WTC11 (cell line): ENCODE measurements at regions not wholly inside any gene's neighbourhood (a gene's known extent, or its start where the extent isn't known, plus 50 kb on each side); places are given as distances from the start of the nearest gene placed in this dataset.

Experiments
- ATAC-seq: fragments of 200-7000 bp; cut with Tn5 transposase; 2 replicates; pipeline ENCODE4 v1.10.0; 2021; ENCODE audit warnings: mild to moderate bottlenecking, moderate library complexity
- CTCF ChIA-PET: fragments of 300-600 bp; sonication (Branson Sonifier 250); formaldehyde crosslinking; loops from one replicate; lab custom pipeline; 2021; ENCODE audit warnings: antibody characterized with exemption; lab: Charles Lee
- POLR2A ChIA-PET: fragments of 350-600 bp; sonication (Branson Sonifier 250); formaldehyde crosslinking; loops from one replicate; lab custom pipeline; 2021; ENCODE audit warnings: antibody characterized with exemption; lab: Charles Lee
- DNase-seq: peaks from one replicate; pipeline ENCODE4 v3.0.0; 2021; ENCODE audit warnings: low spot score
- H3K27ac Mint-ChIP-seq: 2 replicates; pipeline ENCODE4 v1.8.0; 2021; ENCODE audit warnings: mixed read lengths
- H3K27me3 Mint-ChIP-seq: 2 replicates; pipeline ENCODE4 v1.8.0; 2021; ENCODE audit warnings: low read depth, mild to moderate bottlenecking, moderate library complexity, mixed read lengths
- H3K36me3 Mint-ChIP-seq: 2 replicates; pipeline ENCODE4 v1.8.0; 2021; ENCODE audit warnings: mixed read lengths
- H3K4me1 Mint-ChIP-seq: 2 replicates; pipeline ENCODE4 v1.8.0; 2022; ENCODE audit warnings: mixed read lengths
- H3K4me3 Mint-ChIP-seq: 2 replicates; pipeline ENCODE4 v1.8.0; 2021; ENCODE audit warnings: mild to moderate bottlenecking, moderate library complexity, mixed read lengths
- H3K9me3 Mint-ChIP-seq: 2 replicates; pipeline ENCODE4 v1.8.0; 2021; ENCODE audit warnings: mixed read lengths
- EMX1 ChIP-seq: fragments of 250-450 bp; sonication (Bioruptor Pico); IDR thresholded peaks from 2 replicates; pipeline ENCODE4 v1.8.0; 2021; ENCODE audit warnings: mild to moderate bottlenecking
- GTF2I ChIP-seq: fragments of 250-450 bp; sonication (Bioruptor Pico); conservative IDR thresholded peaks from 2 replicates; pipeline ENCODE4 v1.4.0; 2021; ENCODE audit warnings: mild to moderate bottlenecking
- HMGA2 ChIP-seq: fragments of 250-450 bp; sonication (Bioruptor Pico); IDR thresholded peaks from 2 replicates; pipeline ENCODE4 v1.4.0; 2021; ENCODE audit warnings: mild to moderate bottlenecking, moderate library complexity
- JUN ChIP-seq: sonication (generic); formaldehyde crosslinking; IDR thresholded peaks from 2 replicates; pipeline ENCODE4 v1.8.0; 2023; ENCODE audit warnings: mild to moderate bottlenecking, missing genetic modification reagents
- KAT7 ChIP-seq: sonication (generic); formaldehyde crosslinking; IDR thresholded peaks from 2 replicates; pipeline ENCODE4 v1.8.1; 2023; ENCODE audit warnings: missing genetic modification reagents, mild to moderate bottlenecking, borderline replicate concordance
- MXD4 ChIP-seq: fragments of 250-450 bp; sonication (Bioruptor Pico); IDR thresholded peaks from 2 replicates; pipeline ENCODE4 v1.8.0; 2021; ENCODE audit warnings: mild to moderate bottlenecking, moderate library complexity, borderline replicate concordance
- NR2C2 ChIP-seq: sonication (generic); formaldehyde crosslinking; IDR thresholded peaks from 2 replicates; pipeline ENCODE4 v1.8.0; 2022; ENCODE audit warnings: mild to moderate bottlenecking, missing genetic modification reagents
- SMAD3 ChIP-seq: sonication (generic); formaldehyde crosslinking; IDR thresholded peaks from 2 replicates; pipeline ENCODE4 v1.8.0; 2022; ENCODE audit warnings: missing genetic modification reagents, mild to moderate bottlenecking, borderline replicate concordance
- SP1 ChIP-seq: sonication (generic); formaldehyde crosslinking; conservative IDR thresholded peaks from 2 replicates; pipeline ENCODE4 v1.8.1; 2022; ENCODE audit warnings: missing genetic modification reagents
- TCF7 ChIP-seq: sonication (generic); formaldehyde crosslinking; IDR thresholded peaks from 2 replicates; pipeline ENCODE4 v1.8.0; 2022; ENCODE audit warnings: mild to moderate bottlenecking, low read depth, missing genetic modification reagents, moderate library complexity
- ZNF121 ChIP-seq: sonication (generic); formaldehyde crosslinking; IDR thresholded peaks from 2 replicates; pipeline ENCODE4 v1.8.0; 2023; ENCODE audit warnings: missing genetic modification reagents
- ZNF138 ChIP-seq: sonication (generic); formaldehyde crosslinking; conservative IDR thresholded peaks from 2 replicates; pipeline ENCODE4 v1.8.1; 2022; ENCODE audit warnings: mild to moderate bottlenecking, moderate library complexity, missing genetic modification reagents
- ZNF219 ChIP-seq: sonication (generic); formaldehyde crosslinking; IDR thresholded peaks from 2 replicates; pipeline ENCODE4 v1.8.0; 2023; ENCODE audit warnings: missing genetic modification reagents, mild to moderate bottlenecking, borderline replicate concordance
- ZNF232 ChIP-seq: sonication (generic); formaldehyde crosslinking; IDR thresholded peaks from 2 replicates; pipeline ENCODE4 v1.8.0; 2022; ENCODE audit warnings: mild to moderate bottlenecking, missing genetic modification reagents
- ZNF671 ChIP-seq: fragments of 250-450 bp; sonication (Bioruptor Pico); IDR thresholded peaks from 2 replicates; pipeline ENCODE4 v1.8.0; 2021; ENCODE audit warnings: mild to moderate bottlenecking
- TF ChIP-seq, protein P1 (sequence below): fragments of 250-450 bp; sonication (Bioruptor Pico); IDR thresholded peaks from 2 replicates; pipeline ENCODE4 v1.9.0; 2021; ENCODE audit warnings: moderate library complexity, mild to moderate bottlenecking, inconsistent platforms, borderline replicate concordance
- TF ChIP-seq, protein P2 (sequence below): sonication (generic); formaldehyde crosslinking; IDR thresholded peaks from 2 replicates; pipeline ENCODE4 v1.8.0; 2022; ENCODE audit warnings: mild to moderate bottlenecking, missing genetic modification reagents
- TF ChIP-seq, protein P3 (sequence below): sonication (generic); formaldehyde crosslinking; IDR thresholded peaks from 2 replicates; pipeline ENCODE4 v1.8.1; 2023; ENCODE audit warnings: mild to moderate bottlenecking, missing genetic modification reagents, moderate library complexity
- TF ChIP-seq, protein P4 (sequence below): sonication (generic); formaldehyde crosslinking; IDR thresholded peaks from 2 replicates; pipeline ENCODE4 v1.8.0; 2022; ENCODE audit warnings: missing genetic modification reagents
- TF ChIP-seq, protein P5 (sequence below): fragments of 250-450 bp; sonication (Bioruptor Pico); IDR thresholded peaks from 2 replicates; pipeline ENCODE4 v1.8.0; 2021; ENCODE audit warnings: mild to moderate bottlenecking

DNA sequence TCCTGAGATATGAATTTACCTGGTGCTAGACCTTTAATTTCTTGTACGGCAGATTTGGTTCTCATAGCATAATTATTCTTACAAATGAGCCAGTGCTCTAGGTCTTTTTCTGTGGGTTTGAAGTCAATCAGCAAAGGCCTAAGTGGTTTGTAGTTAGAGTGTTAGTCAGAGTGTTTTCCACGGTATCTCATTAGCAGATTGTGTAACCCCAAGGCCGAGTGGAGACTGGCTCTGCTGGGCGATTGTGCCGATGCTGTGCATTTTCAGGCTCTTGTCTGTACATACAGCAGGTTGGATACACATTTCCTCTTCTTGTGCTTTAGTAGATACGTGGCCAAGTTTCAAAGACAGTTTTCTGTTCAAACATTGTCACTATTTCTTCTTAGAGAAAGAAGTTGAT lies 78.6 kb upstream of the CA10 start:
- ATAC-seq (no peak), DNase-seq (no peak)
- TF ChIP-seq MXD4 (CRISPR knock-in tag) (no peak), ZNF232 (CRISPR knock-in tag) (no peak), ZNF219 (no peak)
- no peak overlapping the region for H3K27ac Mint-ChIP-seq
- H3K27me3 Mint-ChIP-seq: peaks cover 11% of the 10 kb centered on the region
- ChIA-PET POLR2A (no interaction called here), CTCF (no interaction called here)
- peaks cover 77% of the 10 kb centered on the region for H3K9me3 Mint-ChIP-seq
- 0 out of 2 replicates have a peak, but pooled peaks cover 3% of the 10 kb centered on the region for H3K4me1 Mint-ChIP-seq
- H3K4me3 Mint-ChIP-seq: no peak overlapping the region
- peaks cover 46% of the 10 kb centered on the region for H3K36me3 Mint-ChIP-seq

DNA sequence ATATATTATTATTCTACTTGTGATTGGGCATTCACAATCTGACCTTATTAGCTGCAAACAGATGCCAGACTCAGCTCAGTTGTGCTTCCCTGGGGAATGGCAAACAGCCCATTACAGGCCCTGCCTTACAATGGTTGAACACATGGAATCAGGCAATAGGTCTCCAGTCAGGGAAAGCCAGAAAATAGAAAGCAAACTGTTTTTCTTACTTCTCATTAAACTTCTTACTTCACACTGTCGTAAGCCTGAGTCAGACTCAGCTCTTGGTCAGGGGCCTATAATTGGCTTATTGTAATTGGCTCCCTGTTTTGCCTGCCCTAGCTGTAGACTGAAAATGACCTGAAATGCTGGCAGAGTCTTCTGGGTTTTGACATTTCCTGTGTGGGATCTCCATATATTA lies 77.0 kb upstream of the CA10 start:
- no peak for TF ChIP-seq ZNF232 (CRISPR knock-in tag)
- H3K4me1 Mint-ChIP-seq: 0 out of 2 replicates have a peak, but pooled peaks cover 3% of the 10 kb centered on the region
- H3K36me3 Mint-ChIP-seq: peaks cover 50% of the 10 kb centered on the region
- ChIA-PET POLR2A (no interaction called here), CTCF (no interaction called here)
- DNase-seq (no peak), ATAC-seq (no peak)
- H3K4me3 Mint-ChIP-seq: no peak overlapping the region
- H3K27ac Mint-ChIP-seq: no peak overlapping the region
- H3K27me3 Mint-ChIP-seq: peaks cover 11% of the 10 kb centered on the region
- H3K9me3 Mint-ChIP-seq: peaks cover 85% of the 10 kb centered on the region

DNA sequence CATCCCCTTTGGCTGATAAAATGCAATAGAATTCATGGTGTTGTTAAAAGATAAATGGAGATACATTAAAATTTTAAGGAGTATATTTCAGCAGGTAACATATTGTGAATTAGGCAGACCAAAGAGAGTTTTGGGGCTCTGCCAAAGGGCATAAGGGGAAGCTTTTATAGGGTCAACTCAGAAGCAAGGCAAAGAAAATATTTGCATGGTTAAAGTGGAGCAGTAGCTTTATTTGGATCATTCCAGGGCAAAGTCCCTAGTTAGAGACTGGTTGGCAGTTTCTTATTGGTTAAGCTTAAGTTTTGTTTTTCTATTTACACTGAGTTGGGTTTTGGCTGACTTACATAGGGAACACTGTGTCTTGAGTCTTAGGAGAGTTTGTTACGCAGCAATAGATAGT lies 75.1 kb upstream of the CA10 start:
- Mint-ChIP-seq H3K27me3 (peaks cover 11% of the 10 kb centered on the region), H3K9me3 (peaks cover 78% of the 10 kb centered on the region), H3K36me3 (peaks cover 42% of the 10 kb centered on the region), H3K4me3 (no peak overlapping the region), H3K4me1 (0 out of 2 replicates have a peak, but pooled peaks cover 3% of the 10 kb centered on the region), H3K27ac (no peak overlapping the region)
- CTCF ChIA-PET: no interaction called here
- no peak for DNase-seq
- ATAC-seq: no peak
- POLR2A ChIA-PET: no interaction called here
- no peak for TF ChIP-seq SMAD3

DNA sequence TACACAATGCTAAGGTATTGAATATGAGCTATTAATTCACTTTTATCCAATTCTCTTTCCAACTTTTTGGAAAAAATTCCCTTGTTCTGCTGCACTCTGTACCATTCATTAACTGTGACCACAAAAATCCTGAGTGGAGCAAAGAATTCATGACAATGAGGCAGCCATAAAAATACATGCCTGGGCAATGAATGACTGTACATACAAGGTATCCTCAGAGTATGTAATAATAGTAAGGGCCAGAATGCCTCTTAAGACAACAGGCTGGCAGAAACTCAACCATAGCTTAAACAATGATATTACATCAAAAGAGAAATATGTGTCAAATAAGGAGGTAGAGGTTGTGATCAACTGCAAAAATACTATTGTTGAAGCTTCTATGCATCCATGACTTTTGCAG lies 74.7 kb upstream of the CA10 start:
- ATAC-seq (no peak), DNase-seq (no peak)
- Mint-ChIP-seq H3K4me1 (0 out of 2 replicates have a peak, but pooled peaks cover 3% of the 10 kb centered on the region), H3K4me3 (no peak overlapping the region), H3K27ac (no peak overlapping the region), H3K36me3 (peaks cover 41% of the 10 kb centered on the region), H3K27me3 (peaks cover 11% of the 10 kb centered on the region), H3K9me3 (peaks cover 78% of the 10 kb centered on the region)
- ChIA-PET POLR2A (no interaction called here), CTCF (no interaction called here)
- no peak for TF ChIP-seq ZNF671

DNA sequence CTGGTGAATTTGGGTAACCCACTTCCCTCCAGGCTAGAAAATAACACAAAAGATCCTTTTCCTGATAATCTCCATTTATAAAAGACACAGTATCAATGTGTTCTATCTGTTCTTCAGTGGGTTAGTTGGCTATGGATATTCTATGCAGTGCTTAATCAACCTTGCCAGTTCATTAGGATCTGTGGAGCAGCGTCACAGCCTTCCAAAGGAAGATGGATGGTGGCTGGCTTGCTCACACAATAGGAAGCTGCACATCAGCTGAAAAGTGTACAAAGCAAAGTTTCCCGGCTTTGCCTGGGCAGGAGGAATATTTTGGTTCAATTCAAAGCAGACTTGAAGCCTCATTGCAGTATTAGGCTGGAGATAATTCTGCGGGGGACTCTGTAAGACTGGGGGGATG lies 70.3 kb upstream of the CA10 start:
- CTCF ChIA-PET: no interaction called here
- POLR2A ChIA-PET: no interaction called here
- H3K4me1 Mint-ChIP-seq: no peaks in the 10 kb centered on the region
- DNase-seq (no peak), ATAC-seq (no peak)
- no peak overlapping the region for H3K4me3 Mint-ChIP-seq
- peaks cover 42% of the 10 kb centered on the region for H3K36me3 Mint-ChIP-seq
- TF ChIP-seq ZNF138 (CRISPR knock-in tag): no peak
- TF ChIP-seq SMAD3: no peak
- no peak for TF ChIP-seq JUN (CRISPR knock-in tag)
- TF ChIP-seq, protein P1, sequence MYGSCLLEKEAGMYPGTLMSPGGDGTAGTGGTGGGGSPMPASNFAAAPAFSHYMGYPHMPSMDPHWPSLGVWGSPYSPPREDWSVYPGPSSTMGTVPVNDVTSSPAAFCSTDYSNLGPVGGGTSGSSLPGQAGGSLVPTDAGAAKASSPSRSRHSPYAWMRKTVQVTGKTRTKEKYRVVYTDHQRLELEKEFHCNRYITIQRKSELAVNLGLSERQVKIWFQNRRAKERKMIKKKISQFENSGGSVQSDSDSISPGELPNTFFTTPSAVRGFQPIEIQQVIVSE: no peak
- TF ChIP-seq SP1 (CRISPR knock-in tag): no peak
- TF ChIP-seq, protein P2, sequence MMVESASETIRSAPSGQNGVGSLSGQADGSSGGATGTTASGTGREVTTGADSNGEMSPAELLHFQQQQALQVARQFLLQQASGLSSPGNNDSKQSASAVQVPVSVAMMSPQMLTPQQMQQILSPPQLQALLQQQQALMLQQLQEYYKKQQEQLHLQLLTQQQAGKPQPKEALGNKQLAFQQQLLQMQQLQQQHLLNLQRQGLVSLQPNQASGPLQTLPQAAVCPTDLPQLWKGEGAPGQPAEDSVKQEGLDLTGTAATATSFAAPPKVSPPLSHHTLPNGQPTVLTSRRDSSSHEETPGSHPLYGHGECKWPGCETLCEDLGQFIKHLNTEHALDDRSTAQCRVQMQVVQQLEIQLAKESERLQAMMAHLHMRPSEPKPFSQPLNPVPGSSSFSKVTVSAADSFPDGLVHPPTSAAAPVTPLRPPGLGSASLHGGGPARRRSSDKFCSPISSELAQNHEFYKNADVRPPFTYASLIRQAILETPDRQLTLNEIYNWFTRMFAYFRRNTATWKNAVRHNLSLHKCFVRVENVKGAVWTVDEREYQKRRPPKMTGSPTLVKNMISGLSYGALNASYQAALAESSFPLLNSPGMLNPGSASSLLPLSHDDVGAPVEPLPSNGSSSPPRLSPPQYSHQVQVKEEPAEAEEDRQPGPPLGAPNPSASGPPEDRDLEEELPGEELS (CRISPR knock-in tag): no peak
- no peak for TF ChIP-seq TCF7 (CRISPR knock-in tag)
- TF ChIP-seq, protein P3, sequence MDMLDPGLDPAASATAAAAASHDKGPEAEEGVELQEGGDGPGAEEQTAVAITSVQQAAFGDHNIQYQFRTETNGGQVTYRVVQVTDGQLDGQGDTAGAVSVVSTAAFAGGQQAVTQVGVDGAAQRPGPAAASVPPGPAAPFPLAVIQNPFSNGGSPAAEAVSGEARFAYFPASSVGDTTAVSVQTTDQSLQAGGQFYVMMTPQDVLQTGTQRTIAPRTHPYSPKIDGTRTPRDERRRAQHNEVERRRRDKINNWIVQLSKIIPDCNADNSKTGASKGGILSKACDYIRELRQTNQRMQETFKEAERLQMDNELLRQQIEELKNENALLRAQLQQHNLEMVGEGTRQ: no peak
- TF ChIP-seq, protein P4, sequence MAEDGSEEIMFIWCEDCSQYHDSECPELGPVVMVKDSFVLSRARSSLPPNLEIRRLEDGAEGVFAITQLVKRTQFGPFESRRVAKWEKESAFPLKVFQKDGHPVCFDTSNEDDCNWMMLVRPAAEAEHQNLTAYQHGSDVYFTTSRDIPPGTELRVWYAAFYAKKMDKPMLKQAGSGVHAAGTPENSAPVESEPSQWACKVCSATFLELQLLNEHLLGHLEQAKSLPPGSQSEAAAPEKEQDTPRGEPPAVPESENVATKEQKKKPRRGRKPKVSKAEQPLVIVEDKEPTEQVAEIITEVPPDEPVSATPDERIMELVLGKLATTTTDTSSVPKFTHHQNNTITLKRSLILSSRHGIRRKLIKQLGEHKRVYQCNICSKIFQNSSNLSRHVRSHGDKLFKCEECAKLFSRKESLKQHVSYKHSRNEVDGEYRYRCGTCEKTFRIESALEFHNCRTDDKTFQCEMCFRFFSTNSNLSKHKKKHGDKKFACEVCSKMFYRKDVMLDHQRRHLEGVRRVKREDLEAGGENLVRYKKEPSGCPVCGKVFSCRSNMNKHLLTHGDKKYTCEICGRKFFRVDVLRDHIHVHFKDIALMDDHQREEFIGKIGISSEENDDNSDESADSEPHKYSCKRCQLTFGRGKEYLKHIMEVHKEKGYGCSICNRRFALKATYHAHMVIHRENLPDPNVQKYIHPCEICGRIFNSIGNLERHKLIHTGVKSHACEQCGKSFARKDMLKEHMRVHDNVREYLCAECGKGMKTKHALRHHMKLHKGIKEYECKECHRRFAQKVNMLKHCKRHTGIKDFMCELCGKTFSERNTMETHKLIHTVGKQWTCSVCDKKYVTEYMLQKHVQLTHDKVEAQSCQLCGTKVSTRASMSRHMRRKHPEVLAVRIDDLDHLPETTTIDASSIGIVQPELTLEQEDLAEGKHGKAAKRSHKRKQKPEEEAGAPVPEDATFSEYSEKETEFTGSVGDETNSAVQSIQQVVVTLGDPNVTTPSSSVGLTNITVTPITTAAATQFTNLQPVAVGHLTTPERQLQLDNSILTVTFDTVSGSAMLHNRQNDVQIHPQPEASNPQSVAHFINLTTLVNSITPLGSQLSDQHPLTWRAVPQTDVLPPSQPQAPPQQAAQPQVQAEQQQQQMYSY (CRISPR knock-in tag): no peak
- no peak for TF ChIP-seq ZNF121 (CRISPR knock-in tag)
- TF ChIP-seq NR2C2 (CRISPR knock-in tag): no peak
- no peak for TF ChIP-seq HMGA2 (CRISPR knock-in tag)
- TF ChIP-seq, protein P5, sequence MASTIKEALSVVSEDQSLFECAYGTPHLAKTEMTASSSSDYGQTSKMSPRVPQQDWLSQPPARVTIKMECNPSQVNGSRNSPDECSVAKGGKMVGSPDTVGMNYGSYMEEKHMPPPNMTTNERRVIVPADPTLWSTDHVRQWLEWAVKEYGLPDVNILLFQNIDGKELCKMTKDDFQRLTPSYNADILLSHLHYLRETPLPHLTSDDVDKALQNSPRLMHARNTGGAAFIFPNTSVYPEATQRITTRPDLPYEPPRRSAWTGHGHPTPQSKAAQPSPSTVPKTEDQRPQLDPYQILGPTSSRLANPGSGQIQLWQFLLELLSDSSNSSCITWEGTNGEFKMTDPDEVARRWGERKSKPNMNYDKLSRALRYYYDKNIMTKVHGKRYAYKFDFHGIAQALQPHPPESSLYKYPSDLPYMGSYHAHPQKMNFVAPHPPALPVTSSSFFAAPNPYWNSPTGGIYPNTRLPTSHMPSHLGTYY: no peak
- TF ChIP-seq KAT7 (CRISPR knock-in tag): no peak
- TF ChIP-seq EMX1 (CRISPR knock-in tag): no peak
- no peak for TF ChIP-seq GTF2I (CRISPR knock-in tag)
- no peak overlapping the region for H3K27ac Mint-ChIP-seq
- H3K9me3 Mint-ChIP-seq: peaks cover 88% of the 10 kb centered on the region
- H3K27me3 Mint-ChIP-seq: peaks cover 4% of the 10 kb centered on the region; the same call in 1 of the 2 replicates
